H9 (cell line): ENCODE measurements at regions not wholly inside any gene's neighbourhood (a gene's known extent, or its start where the extent isn't known, plus 50 kb on each side); places are given as distances from the start of the nearest gene placed in this dataset.

Experiments
- DNase-seq: peaks from one replicate; pipeline ENCODE4 v3.0.0-alpha.2; 2017
- H2AFZ ChIP-seq: one replicate; pipeline ENCODE4 v1.6.1; 2013; ENCODE audit warnings: mild to moderate bottlenecking, low read length, control low read depth, moderate library complexity
- H2AK5ac ChIP-seq: 2 replicates; pipeline ENCODE4 v1.6.1; 2013; ENCODE audit warnings: low read length, control low read depth, mixed read lengths; ENCODE audit not compliant: insufficient read length
- H2BK120ac ChIP-seq: one replicate; pipeline ENCODE4 v1.6.1; 2013; ENCODE audit warnings: low read depth, mild to moderate bottlenecking, low read length, control low read depth, inconsistent platforms; ENCODE audit not compliant: poor library complexity, severe bottlenecking
- H2BK12ac ChIP-seq: 2 replicates; pipeline ENCODE4 v1.6.1; 2013; ENCODE audit warnings: low read length, control low read depth, mixed read lengths, low read depth; ENCODE audit not compliant: insufficient read length
- H2BK15ac ChIP-seq: 2 replicates; pipeline ENCODE4 v1.6.1; 2013; ENCODE audit warnings: low read depth, low read length, control low read depth
- H2BK20ac ChIP-seq: one replicate; pipeline ENCODE4 v1.6.1; 2013; ENCODE audit warnings: low read depth, mild to moderate bottlenecking, low read length, control low read depth, inconsistent platforms; ENCODE audit not compliant: poor library complexity, severe bottlenecking
- H2BK5ac ChIP-seq: 2 replicates; pipeline ENCODE4 v1.6.1; 2013; ENCODE audit warnings: low read length, control low read depth, mixed read lengths; ENCODE audit not compliant: insufficient read length
- H3K14ac ChIP-seq: 2 replicates; pipeline ENCODE4 v1.6.1; 2013; ENCODE audit warnings: low read length, control low read depth; ENCODE audit not compliant: insufficient read depth
- H3K18ac ChIP-seq: 2 replicates; pipeline ENCODE4 v1.6.1; 2013; ENCODE audit warnings: low read depth, mild to moderate bottlenecking, mixed read lengths, low read length, control low read depth; ENCODE audit not compliant: insufficient read length
- H3K23ac ChIP-seq: 2 replicates; pipeline ENCODE4 v1.6.1; 2013; ENCODE audit warnings: low read length, control low read depth, mixed read lengths, low read depth; ENCODE audit not compliant: insufficient read length
- H3K23me2 ChIP-seq: 2 replicates; pipeline ENCODE4 v1.6.1; 2013; ENCODE audit warnings: low read depth, mild to moderate bottlenecking, mixed read lengths, low read length, control low read depth; ENCODE audit not compliant: insufficient read length, poor library complexity, severe bottlenecking
- H3K27ac ChIP-seq: 2 replicates; pipeline ENCODE4 v1.5.1; 2013; ENCODE audit warnings: low read length, control low read depth, mixed read lengths, low read depth; ENCODE audit not compliant: insufficient read length
- H3K27me3 ChIP-seq: 2 replicates; pipeline ENCODE4 v1.6.1; 2013; ENCODE audit warnings: low read length, control low read depth, inconsistent platforms; ENCODE audit not compliant: insufficient read depth
- H3K4ac ChIP-seq: 2 replicates; pipeline ENCODE4 v1.6.1; 2013; ENCODE audit warnings: low read depth, mild to moderate bottlenecking, control low read depth, inconsistent platforms, low read length, moderate library complexity
- H3K4me1 ChIP-seq: 2 replicates; pipeline ENCODE4 v1.6.1; 2013; ENCODE audit warnings: low read length, control low read depth, inconsistent platforms; ENCODE audit not compliant: insufficient read depth
- H3K4me2 ChIP-seq: 2 replicates; pipeline ENCODE4 v1.6.1; 2013; ENCODE audit warnings: low read length, control low read depth, mixed read lengths; ENCODE audit not compliant: insufficient read length, insufficient read depth
- H3K56ac ChIP-seq: 2 replicates; pipeline ENCODE4 v1.6.1; 2013; ENCODE audit warnings: low read depth, mild to moderate bottlenecking, mixed read lengths, low read length, control low read depth; ENCODE audit not compliant: insufficient read length
- H3K79me1 ChIP-seq: 2 replicates; pipeline ENCODE4 v1.6.1; 2013; ENCODE audit warnings: low read depth, mild to moderate bottlenecking, moderate library complexity, low read length, control low read depth, inconsistent platforms; ENCODE audit not compliant: insufficient read depth, poor library complexity, severe bottlenecking
- H3K79me2 ChIP-seq: 2 replicates; pipeline ENCODE4 v1.6.1; 2013; ENCODE audit warnings: low read length, control low read depth, inconsistent platforms; ENCODE audit not compliant: insufficient read depth
- H3K9ac ChIP-seq: 2 replicates; pipeline ENCODE4 v1.6.1; 2013; ENCODE audit warnings: low read length, control low read depth, mixed read lengths; ENCODE audit not compliant: insufficient read length; ENCODE audit errors: extremely low read depth
- H3K9me3 ChIP-seq: one replicate; pipeline ENCODE4 v1.6.1; 2013; ENCODE audit warnings: low read depth, low read length, inconsistent platforms; ENCODE audit not compliant: control insufficient read depth
- H3T11ph ChIP-seq: one replicate; pipeline ENCODE4 v1.6.1; 2013; ENCODE audit warnings: mild to moderate bottlenecking, low read length, control low read depth, inconsistent platforms
- H4K20me1 ChIP-seq: one replicate; pipeline ENCODE4 v1.6.1; 2013; ENCODE audit not compliant: control insufficient read depth, insufficient read length, insufficient read depth
- H4K5ac ChIP-seq: 2 replicates; pipeline ENCODE4 v1.6.1; 2013; ENCODE audit warnings: low read depth, mild to moderate bottlenecking, mixed read lengths, low read length, control low read depth; ENCODE audit not compliant: insufficient read length
- H4K8ac ChIP-seq: replicated peaks from 2 replicates; pipeline ENCODE4 v1.6.1; 2013; ENCODE audit warnings: low read length, control low read depth, mixed read lengths, low read depth; ENCODE audit not compliant: insufficient read length
- H4K91ac ChIP-seq: 2 replicates; pipeline ENCODE4 v1.6.1; 2013; ENCODE audit warnings: low read depth, mild to moderate bottlenecking, moderate library complexity, mixed read lengths, low read length, control low read depth; ENCODE audit not compliant: insufficient read length
- H3K27ac Mint-ChIP-seq, 3 experiments: 2 replicates in 2 of 3; 3 replicates in 1 of 3; pipeline ENCODE4 v1.8.0; 2020 to 2021; ENCODE audit warnings: mixed read lengths in 3 of 3, mild to moderate bottlenecking in 1 of 3, moderate library complexity in 1 of 3
- H3K27me3 Mint-ChIP-seq: 2 replicates; pipeline ENCODE4 v1.8.0; 2021; ENCODE audit warnings: low read depth, mild to moderate bottlenecking, moderate library complexity, mixed read lengths
- H3K36me3 Mint-ChIP-seq, 3 experiments: 2 replicates in 2 of 3; 3 replicates in 1 of 3; pipeline ENCODE4 v1.8.0; 2020 to 2021; ENCODE audit warnings: low read depth in 3 of 3, mixed read lengths in 3 of 3; ENCODE audit not compliant: insufficient read depth in 1 of 3
- H3K4me1 Mint-ChIP-seq, 2 experiments: 2 replicates each; pipeline ENCODE4 v1.8.0; 2020; ENCODE audit warnings: mixed read lengths in 2 of 2
- H3K4me3 Mint-ChIP-seq, 2 experiments: 2 replicates in 1 of 2; 3 replicates in 1 of 2; pipeline ENCODE4 v1.8.0; 2020 to 2021; ENCODE audit warnings: mild to moderate bottlenecking in 2 of 2, mixed read lengths in 2 of 2, moderate library complexity in 1 of 2
- H3K9me3 Mint-ChIP-seq, 2 experiments: 2 replicates in 1 of 2; 3 replicates in 1 of 2; pipeline ENCODE4 v1.8.0; 2020; ENCODE audit warnings: mild to moderate bottlenecking in 2 of 2, mixed read lengths in 2 of 2, moderate library complexity in 1 of 2
- WGBS: extraction: QIAGEN DNeasy Blood & Tissue Kit; methylation state at CpG from one replicate; pipeline ENCODE4 v1.1.7; 2013; ENCODE audit warnings: missing lambda C conversion rate, low lambda C conversion rate, mixed read lengths; ENCODE audit not compliant: insufficient read length; ENCODE audit errors: extremely low coverage; 5-methylcytosine and 5-hydroxymethylcytosine counted together
- TF ChIP-seq, protein P1 (sequence below): fragments of 200-600 bp; sonication (generic); conservative IDR thresholded peaks from 3 replicates; pipeline ENCODE4 v1.8.0; 2021; ENCODE audit warnings: antibody characterized with exemption, mild to moderate bottlenecking

DNA sequence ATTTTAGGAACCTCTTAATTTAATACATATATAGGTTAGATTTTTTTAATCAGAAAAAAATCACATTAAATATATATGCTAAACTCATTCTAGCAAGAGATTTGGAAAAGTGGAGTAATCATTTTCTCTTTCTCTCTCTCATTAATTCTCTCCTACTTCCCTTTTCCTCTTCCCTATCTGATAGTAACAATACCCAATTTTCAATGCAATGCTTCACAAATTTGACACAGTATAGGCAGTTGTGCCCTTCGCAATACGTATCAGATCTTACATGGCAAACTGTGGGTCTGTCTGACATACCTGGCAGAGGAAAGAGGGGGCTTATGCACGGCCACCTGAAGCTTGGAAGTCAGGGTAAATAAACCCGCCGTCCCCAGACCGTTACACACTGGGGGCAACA is 444.3 kb downstream of the NBAS start:
- no peak overlapping the region for H3K27ac ChIP-seq
- Mint-ChIP-seq H3K36me3 (peaks cover 13 to 27% (median 15%) of the 10 kb centered on the region in 3 experiments), H3K4me1 (peaks cover 27 to 28% of the 10 kb centered on the region in 2 experiments), H3K27me3 (peaks cover 2% of the 10 kb centered on the region), H3K4me3 (no peak overlapping the region), H3K27ac (no peak overlapping the region), H3K9me3 (peaks cover 24 to 25% of the 10 kb centered on the region in 2 experiments)
- H3T11ph ChIP-seq, result no peak overlapping the region
- no peaks in the 10 kb centered on the region for H3K23me2 ChIP-seq
- H3K9ac ChIP-seq, result no peak overlapping the region
- H2BK15ac ChIP-seq, result no peak overlapping the region
- no peak for DNase-seq
- H3K4me1 ChIP-seq, result peaks cover 3% of the 10 kb centered on the region; the same call in 1 of the 2 replicates
- H3K27me3 ChIP-seq, result no peaks in the 10 kb centered on the region
- H2BK20ac ChIP-seq, result no peak overlapping the region
- H3K9me3 ChIP-seq, result no peaks in the 10 kb centered on the region
- H3K4ac ChIP-seq, result no peak overlapping the region
- H4K8ac ChIP-seq, result no peak overlapping the region
- no peak overlapping the region for H2BK5ac ChIP-seq
- H3K23ac ChIP-seq, result no peak overlapping the region
- H3K14ac ChIP-seq, result no peak overlapping the region
- no peak overlapping the region for H2BK120ac ChIP-seq
- H4K20me1 ChIP-seq, result no peaks in the 10 kb centered on the region
- H2AK5ac ChIP-seq, result no peak overlapping the region
- H3K56ac ChIP-seq, result no peak overlapping the region
- H3K18ac ChIP-seq, result no peak overlapping the region
- H3K79me2 ChIP-seq, result no peaks in the 10 kb centered on the region
- no peak overlapping the region for H4K91ac ChIP-seq
- no peak overlapping the region for H2AFZ ChIP-seq
- WGBS, result no CpG with 5 or more reads among the region's 6 CpGs
- H3K4me2 ChIP-seq, result no peak overlapping the region
- no peak overlapping the region for H2BK12ac ChIP-seq
- no peaks in the 10 kb centered on the region for H3K79me1 ChIP-seq
- TF ChIP-seq, protein P1, sequence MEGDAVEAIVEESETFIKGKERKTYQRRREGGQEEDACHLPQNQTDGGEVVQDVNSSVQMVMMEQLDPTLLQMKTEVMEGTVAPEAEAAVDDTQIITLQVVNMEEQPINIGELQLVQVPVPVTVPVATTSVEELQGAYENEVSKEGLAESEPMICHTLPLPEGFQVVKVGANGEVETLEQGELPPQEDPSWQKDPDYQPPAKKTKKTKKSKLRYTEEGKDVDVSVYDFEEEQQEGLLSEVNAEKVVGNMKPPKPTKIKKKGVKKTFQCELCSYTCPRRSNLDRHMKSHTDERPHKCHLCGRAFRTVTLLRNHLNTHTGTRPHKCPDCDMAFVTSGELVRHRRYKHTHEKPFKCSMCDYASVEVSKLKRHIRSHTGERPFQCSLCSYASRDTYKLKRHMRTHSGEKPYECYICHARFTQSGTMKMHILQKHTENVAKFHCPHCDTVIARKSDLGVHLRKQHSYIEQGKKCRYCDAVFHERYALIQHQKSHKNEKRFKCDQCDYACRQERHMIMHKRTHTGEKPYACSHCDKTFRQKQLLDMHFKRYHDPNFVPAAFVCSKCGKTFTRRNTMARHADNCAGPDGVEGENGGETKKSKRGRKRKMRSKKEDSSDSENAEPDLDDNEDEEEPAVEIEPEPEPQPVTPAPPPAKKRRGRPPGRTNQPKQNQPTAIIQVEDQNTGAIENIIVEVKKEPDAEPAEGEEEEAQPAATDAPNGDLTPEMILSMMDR, result no peak
- H4K5ac ChIP-seq, result no peak overlapping the region
